ENCODE measurements at regions not wholly inside any gene's neighbourhood (a gene's known extent, or its start where the extent isn't known, plus 50 kb on each side); places are given as distances from the start of the nearest gene placed in this dataset.
A peak's percentile ranks its signal among the peaks of the same experiment; 100 is the strongest.

- peak; percentile 53 for DNase-seq (ENCODE audit: low read depth)
- H3K4me3 ChIP-seq (replicated peaks; ENCODE audit: low read depth, low read length): no peak overlapping the region
Observed at GRCh38 chrX:107574054-107574683, 54.1 kb upstream of the PRPS1 start.

GRCh38 chrX:107574711-107575110 lies 53.6 kb upstream of the PRPS1 start:
- TF ChIP-seq CTCF (IDR thresholded peaks at IDR 0.05; ENCODE audit: low read length, missing control alignments): no peak
- H3K4me3 ChIP-seq (replicated peaks; ENCODE audit: low read depth, low read length): no peak overlapping the region
- DNase-seq (ENCODE audit: low read depth): no peak

More at GRCh38 chrX:107574054-107574683, 54.1 kb upstream of the PRPS1 start:
- TF ChIP-seq CTCF (IDR thresholded peaks at IDR 0.05; ENCODE audit: low read length, missing control alignments): no peak

GRCh38 chrX:107576392-107576791 lies 51.9 kb upstream of the PRPS1 start:
- no peak for DNase-seq (ENCODE audit: low read depth)
- no peak for TF ChIP-seq CTCF (IDR thresholded peaks at IDR 0.05; ENCODE audit: low read length, missing control alignments)
- no peak overlapping the region for H3K4me3 ChIP-seq (replicated peaks; ENCODE audit: low read depth, low read length)

DNA sequence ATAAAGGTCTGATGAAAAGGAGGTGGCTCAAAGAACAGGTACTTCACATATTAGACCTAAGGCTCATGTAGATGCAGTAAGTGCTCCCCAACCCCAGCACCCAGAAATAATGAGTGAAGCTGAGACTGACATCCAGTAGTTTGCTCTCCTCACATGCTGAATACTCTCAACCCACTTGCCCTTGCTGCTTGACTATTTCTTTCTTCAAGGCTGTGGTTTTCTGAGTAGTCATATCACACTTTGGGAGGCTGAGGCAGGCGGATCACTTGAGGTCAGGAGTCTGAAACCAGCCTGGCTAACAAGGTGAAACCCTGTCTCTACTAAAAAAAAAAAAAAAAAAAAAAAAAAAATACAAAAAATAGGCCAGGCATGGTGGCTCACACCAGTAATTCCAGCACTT lies 51.5 kb upstream of the PRPS1 start:
- no peak overlapping the region for H3K4me3 ChIP-seq (replicated peaks; ENCODE audit: low read depth, low read length)
- no peak for TF ChIP-seq CTCF (IDR thresholded peaks at IDR 0.05; ENCODE audit: low read length, missing control alignments)
- no peak for DNase-seq (ENCODE audit: low read depth)

DNA sequence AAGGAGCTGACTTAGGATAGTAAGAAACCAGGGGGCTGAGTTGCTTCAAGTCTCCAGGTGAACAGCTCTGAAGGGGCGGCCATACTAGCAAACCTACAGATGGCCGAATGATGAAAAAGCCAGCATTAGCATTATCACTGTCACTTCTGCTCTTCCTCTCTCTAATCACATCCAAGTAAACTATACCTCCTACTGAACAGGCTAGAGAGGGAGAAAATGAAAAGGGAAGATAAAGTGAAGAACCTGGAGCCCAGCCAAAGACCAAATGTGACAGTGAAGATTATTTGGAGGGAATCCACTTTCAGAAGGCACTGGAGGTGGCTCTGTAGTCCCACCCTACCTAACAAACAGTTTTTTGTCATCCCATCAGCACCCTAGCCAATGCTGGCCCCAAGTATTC lies 50.4 kb upstream of the PRPS1 start:
- no peak for TF ChIP-seq CTCF (IDR thresholded peaks at IDR 0.05; ENCODE audit: low read length, missing control alignments)
- no peak for DNase-seq (ENCODE audit: low read depth)

More for the DNA sequence above, 50.4 kb upstream of the PRPS1 start:
- H3K4me3 ChIP-seq (replicated peaks; ENCODE audit: low read depth, low read length): no peak overlapping the region

All from fibroblast of pulmonary artery (primary cell).